Transverse colon (tissue), 4 donors: ENCODE measurements at regions not wholly inside any gene's neighbourhood (a gene's known extent, or its start where the extent isn't known, plus 50 kb on each side); places are given as distances from the start of the nearest gene placed in this dataset.

Experiments used
- DNase-seq: peaks from one replicate; pipeline ENCODE4 v3.0.0-alpha.2; 2019
- H3K27ac ChIP-seq, 4 donors: fragments of 200-600 bp; sonication (generic); 2 replicates each; pipeline ENCODE4 v1.5.1; 2016 to 2018; ENCODE audit warnings: inconsistent platforms in 4 of 4
- H3K27me3 ChIP-seq: fragments of 200-600 bp; sonication (generic); 2 replicates; pipeline ENCODE4 v1.5.1; 2017; ENCODE audit warnings: inconsistent platforms
- H3K36me3 ChIP-seq, 4 donors: fragments of 200-600 bp; sonication (generic); 2 replicates each; pipeline ENCODE4 v1.5.1; 2017 to 2019; ENCODE audit warnings: inconsistent platforms in 4 of 4
- H3K4me1 ChIP-seq, 4 donors: fragments of 200-600 bp; sonication (generic); 2 replicates each; pipeline ENCODE4 v1.5.1; 2017 to 2020; ENCODE audit warnings: inconsistent platforms in 4 of 4
- H3K4me3 ChIP-seq, 4 donors: fragments of 200-600 bp; sonication (generic); 1 replicate in 1 of 4; 2 replicates in 3 of 4; pipeline versions ENCODE4 v1.5.1 to v1.6.1; 2017 to 2019; ENCODE audit warnings: inconsistent platforms in 4 of 4
- H3K9me3 ChIP-seq, 2 donors: fragments of 200-600 bp; sonication (generic); 2 replicates each; pipeline ENCODE4 v1.5.1; 2017 to 2019; ENCODE audit warnings: inconsistent platforms in 2 of 2
- EP300 ChIP-seq: sonication (generic); formaldehyde crosslinking; IDR thresholded peaks from one replicate; pipeline ENCODE4 v1.6.1; 2017; ENCODE audit warnings: antibody characterized with exemption, low read depth
- POLR2A ChIP-seq: fragments of 450-650 bp; IDR thresholded peaks from one replicate; pipeline ENCODE4 v1.6.1; 2016; ENCODE audit warnings: antibody characterized with exemption, mild to moderate bottlenecking, moderate library complexity
- POLR2AphosphoS5 ChIP-seq, 3 donors: sonication (generic); formaldehyde crosslinking; IDR thresholded peaks; one replicate each; pipeline ENCODE4 v1.6.1; 2016; ENCODE audit warnings: antibody characterized with exemption in 3 of 3
- WGBS, 2 donors: methylation state at CpG; one replicate each; pipeline ENCODE4 v1.1.5; 2018; ENCODE audit warnings: low coverage in 1 of 2; 5-methylcytosine and 5-hydroxymethylcytosine counted together
- in situ Hi-C, 4 donors: fragments of 200-750 bp; cut with MboI; loops; one replicate each; pipeline versions ENCODE4 v1.15.0 to v1.15.1; 2017; ENCODE audit warnings: low sequenced_read_pairs in 3 of 4, low pct_ligation_motif_present in 1 of 4, low pct_unique_long_range_greater_than_20kb in 1 of 4
- intact Hi-C: fragments of 100-400 bp; cut with DNase I; formaldehyde crosslinking; loops from one replicate; pipeline ENCODE4 v1.15.1; 2023; ENCODE audit warnings: low total_unique reads
- TF ChIP-seq, protein P1 (sequence below), 5 experiments: fragments of 200-600 bp in 3 of 5; fragments of 450-650 bp in 2 of 5; sonication (generic) in 3 of 5; IDR thresholded peaks; 1 replicate in 2 of 5; 2 replicates in 3 of 5; pipeline ENCODE4 v1.5.1; 2016 to 2017; ENCODE audit warnings: antibody characterized with exemption in 5 of 5, inconsistent platforms in 3 of 5, mild to moderate bottlenecking in 2 of 5, moderate library complexity in 1 of 5

DNA sequence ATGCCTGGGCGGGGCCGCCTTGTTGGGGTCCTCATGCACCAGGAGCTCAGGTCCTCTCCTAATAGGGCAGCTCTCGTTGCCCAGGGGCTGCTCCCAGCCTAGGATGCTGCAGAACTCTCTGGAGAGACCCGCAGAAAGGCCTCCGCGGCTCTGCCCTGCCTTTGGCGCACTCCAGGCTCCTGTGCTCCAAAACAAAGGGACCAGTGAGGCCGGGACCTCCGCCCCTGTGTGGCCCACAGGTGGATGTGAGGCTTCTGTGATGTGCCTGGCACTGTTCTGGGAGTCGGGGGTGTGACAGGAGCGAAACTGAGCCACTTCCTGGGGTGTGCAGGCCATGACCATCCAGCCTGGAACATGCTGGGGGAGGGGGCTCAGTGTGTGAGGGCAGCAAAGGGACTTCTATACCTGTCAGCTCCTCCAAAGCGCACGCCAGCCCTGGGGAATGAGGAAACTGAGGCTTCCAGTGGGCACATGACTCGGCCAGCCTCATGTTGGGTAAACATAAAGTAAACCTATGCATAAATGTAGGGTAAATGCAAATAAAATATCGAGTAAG is 153.2 kb downstream of the IRF8 start:
- Histone ChIP-seq H3K36me3 (no peaks in the 10 kb centered on the region), H3K4me3 (no peak overlapping the region), H3K27me3 (peaks cover 8% of the 10 kb centered on the region), H3K9me3 (no peaks in the 10 kb centered on the region), H3K4me1 (peaks cover 0 to 7% (median 3%) of the 10 kb centered on the region in 4 donors), H3K27ac (no peak overlapping the region)
- no peak for TF ChIP-seq POLR2AphosphoS5 (IDR thresholded peaks at IDR 0.05)
- TF ChIP-seq POLR2A: no peak
- TF ChIP-seq EP300: no peak
- TF ChIP-seq, protein P1, sequence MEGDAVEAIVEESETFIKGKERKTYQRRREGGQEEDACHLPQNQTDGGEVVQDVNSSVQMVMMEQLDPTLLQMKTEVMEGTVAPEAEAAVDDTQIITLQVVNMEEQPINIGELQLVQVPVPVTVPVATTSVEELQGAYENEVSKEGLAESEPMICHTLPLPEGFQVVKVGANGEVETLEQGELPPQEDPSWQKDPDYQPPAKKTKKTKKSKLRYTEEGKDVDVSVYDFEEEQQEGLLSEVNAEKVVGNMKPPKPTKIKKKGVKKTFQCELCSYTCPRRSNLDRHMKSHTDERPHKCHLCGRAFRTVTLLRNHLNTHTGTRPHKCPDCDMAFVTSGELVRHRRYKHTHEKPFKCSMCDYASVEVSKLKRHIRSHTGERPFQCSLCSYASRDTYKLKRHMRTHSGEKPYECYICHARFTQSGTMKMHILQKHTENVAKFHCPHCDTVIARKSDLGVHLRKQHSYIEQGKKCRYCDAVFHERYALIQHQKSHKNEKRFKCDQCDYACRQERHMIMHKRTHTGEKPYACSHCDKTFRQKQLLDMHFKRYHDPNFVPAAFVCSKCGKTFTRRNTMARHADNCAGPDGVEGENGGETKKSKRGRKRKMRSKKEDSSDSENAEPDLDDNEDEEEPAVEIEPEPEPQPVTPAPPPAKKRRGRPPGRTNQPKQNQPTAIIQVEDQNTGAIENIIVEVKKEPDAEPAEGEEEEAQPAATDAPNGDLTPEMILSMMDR (IDR thresholded peaks at IDR 0.05): no peak
- WGBS, 2 donors: 63 to 78% methylated on average over 3 to 13 of the region's 15 CpGs
- intact Hi-C loops: no loop called here
- in situ Hi-C loops: no loop called here
- no peak for DNase-seq

DNA sequence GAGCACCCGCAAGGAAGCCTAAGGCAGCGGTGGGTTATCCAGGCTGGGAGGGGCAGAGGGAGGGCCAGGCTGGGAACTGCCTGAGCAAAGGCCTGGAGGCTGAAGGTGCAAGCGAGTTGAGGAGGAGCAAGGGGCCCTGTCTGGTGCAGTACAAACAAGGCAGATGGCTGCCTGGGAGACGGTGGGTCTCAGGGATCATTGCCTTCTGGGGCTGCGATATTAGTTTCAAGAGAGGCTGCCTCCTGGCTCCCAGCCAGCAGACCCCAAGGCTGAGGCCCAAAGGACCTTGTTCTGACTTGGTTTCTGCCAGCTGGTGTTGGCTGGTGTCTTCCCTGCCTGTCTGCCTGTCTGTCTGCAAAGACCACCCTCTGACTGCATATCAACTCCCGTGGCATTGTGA is 154.0 kb downstream of the IRF8 start:
- no peak for DNase-seq
- TF ChIP-seq, protein P1 (IDR thresholded peaks at IDR 0.05): no peak
- TF ChIP-seq EP300 (no peak), POLR2AphosphoS5 (IDR thresholded peaks at IDR 0.05) (no peak), POLR2A (no peak)
- no peak overlapping the region for H3K27ac ChIP-seq
- H3K9me3 ChIP-seq: no peaks in the 10 kb centered on the region
- in situ Hi-C loops: no loop called here
- H3K4me1 ChIP-seq: peaks cover 0 to 7% (median 3%) of the 10 kb centered on the region in 4 donors
- 85 to 93% methylated on average over 3 to 6 of the region's 6 CpGs for WGBS, 2 donors
- H3K4me3 ChIP-seq: no peak overlapping the region
- intact Hi-C loops: no loop called here
- H3K27me3 ChIP-seq: peaks cover 8% of the 10 kb centered on the region
- no peaks in the 10 kb centered on the region for H3K36me3 ChIP-seq

DNA sequence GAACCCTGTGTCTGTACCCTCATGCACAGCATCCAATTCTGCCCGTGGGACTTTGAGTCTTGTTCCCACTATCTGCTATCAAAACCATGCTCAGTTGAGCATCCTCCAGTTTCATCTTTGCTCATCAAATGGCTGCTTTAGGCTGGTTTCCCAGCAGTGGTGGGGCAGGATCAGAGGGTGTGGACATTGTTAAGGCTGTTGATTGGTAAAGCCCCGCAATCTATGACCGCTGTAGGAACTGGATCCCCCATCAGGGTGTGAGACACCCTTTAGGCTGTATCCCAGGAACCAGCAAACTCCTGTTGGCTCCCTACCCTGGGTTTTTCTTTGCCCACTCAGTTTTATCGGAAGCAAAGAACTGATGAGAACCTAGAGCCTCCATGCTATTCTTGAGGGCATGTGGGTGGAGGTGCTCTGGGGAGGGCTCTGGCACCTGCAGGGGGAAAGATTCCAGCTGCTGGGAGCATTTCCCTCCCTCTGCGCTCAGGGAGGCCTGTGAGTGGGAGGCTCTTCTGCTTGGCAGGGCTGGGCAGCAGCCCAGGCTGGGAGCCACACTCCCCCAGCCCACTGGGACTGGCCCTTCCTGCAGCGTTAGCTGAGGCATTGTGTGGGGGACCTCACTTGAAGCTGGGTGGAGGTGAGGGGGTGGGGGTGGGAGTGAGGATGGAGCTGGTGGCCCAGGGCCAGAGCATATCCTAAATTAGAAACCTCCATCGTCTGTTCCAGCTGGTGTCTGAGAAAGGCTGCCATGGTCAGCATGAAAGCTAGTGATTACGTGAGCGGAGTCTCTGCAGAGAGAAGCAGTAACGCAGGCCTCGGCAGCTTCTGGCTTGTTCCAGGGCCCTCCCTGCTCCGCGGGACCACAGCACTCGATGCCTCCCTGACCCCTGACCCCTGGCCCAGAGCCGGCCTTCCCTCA is 160.6 kb downstream of the IRF8 start:
- Histone ChIP-seq H3K36me3 (no peaks in the 10 kb centered on the region), H3K27me3 (no peaks in the 10 kb centered on the region), H3K4me1 (peaks cover 12 to 28% (median 19%) of the 10 kb centered on the region in 4 donors), H3K27ac (peak overlapping the region; percentile 50 to 69 (median 54)), H3K9me3 (no peaks in the 10 kb centered on the region), H3K4me3 (no peak overlapping the region)
- TF ChIP-seq POLR2A (no peak), POLR2AphosphoS5 (IDR thresholded peaks at IDR 0.05) (no peak), EP300 (no peak)
- TF ChIP-seq, protein P1 (IDR thresholded peaks at IDR 0.05): no peak
- 63 to 78% methylated on average over 5 to 15 of the region's 15 CpGs for WGBS, 2 donors
- intact Hi-C loops (no loop called here), in situ Hi-C loops (no loop called here)
- DNase-seq: no peak
